NOMO-1 (cell line): ENCODE measurements at regions not wholly inside any gene's neighbourhood (a gene's known extent, or its start where the extent isn't known, plus 50 kb on each side); places are given as distances from the start of the nearest gene placed in this dataset.
"Not testable (repeated sequence)": the region's sequence is repeated elsewhere in the genome, so short reads cannot be mapped to it uniquely, and the experiment has no call there.

Experiments used
- DNase-seq, 2 experiments: peaks; one replicate each; lab custom pipeline; 2025; ENCODE audit not compliant: unreplicated experiment in 2 of 2; lab: John Stamatoyannopoulos, UW

GRCh38 chr1:55466921-55467320 lies 251.8 kb upstream of the USP24 start:
- no peak for DNase-seq

GRCh38 chr1:55466373-55466772 lies 251.2 kb upstream of the USP24 start:
- DNase-seq: no peak

- DNase-seq: no peak
Observed at GRCh38 chr1:55464550-55464949, 249.4 kb upstream of the USP24 start.

GRCh38 chr1:55463814-55464475 lies 248.8 kb upstream of the USP24 start:
- no peak for DNase-seq

- no peak for DNase-seq
Observed at GRCh38 chr1:55457874-55458273, 242.7 kb upstream of the USP24 start.

- DNase-seq: no peak
Observed at GRCh38 chr1:55456971-55457370, 241.8 kb upstream of the USP24 start.

- DNase-seq: no peak
Observed at GRCh38 chr1:55448261-55448660, 233.1 kb upstream of the USP24 start.

- DNase-seq: no peak
Observed at GRCh38 chr1:55447488-55447887, 232.3 kb upstream of the USP24 start.

GRCh38 chr1:55446351-55446750 lies 231.2 kb upstream of the USP24 start:
- DNase-seq: no peak

GRCh38 chr1:55445416-55445815 lies 230.3 kb upstream of the USP24 start:
- no peak for DNase-seq

GRCh38 chr1:55444667-55445066 lies 229.5 kb upstream of the USP24 start:
- no peak for DNase-seq

- DNase-seq: no peak
Observed at GRCh38 chr1:55443175-55443915, 228.2 kb upstream of the USP24 start.

- DNase-seq: no peak
Observed at GRCh38 chr1:55441489-55441888, 226.3 kb upstream of the USP24 start.

- DNase-seq: no peak
Observed at GRCh38 chr1:55437692-55438091, 222.5 kb upstream of the USP24 start.

- DNase-seq: not testable (repeated sequence)
Observed at GRCh38 chr1:55430720-55431119, 215.6 kb upstream of the USP24 start.

GRCh38 chr1:55430206-55430605 lies 215.0 kb upstream of the USP24 start:
- DNase-seq: not testable (repeated sequence)

GRCh38 chr1:55428944-55429931 lies 214.1 kb upstream of the USP24 start:
- DNase-seq: no peak

- DNase-seq: no peak
Observed at GRCh38 chr1:55428231-55428630, 213.1 kb upstream of the USP24 start.

- DNase-seq: no peak
Observed at GRCh38 chr1:55427606-55428005, 212.4 kb upstream of the USP24 start.

- DNase-seq: no peak
Observed at GRCh38 chr1:55426619-55427018, 211.5 kb upstream of the USP24 start.

- no peak for DNase-seq
Observed at GRCh38 chr1:55426156-55426555, 211.0 kb upstream of the USP24 start.
